Liver (tissue), 3 donors: ENCODE measurements at regions not wholly inside any gene's neighbourhood (a gene's known extent, or its start where the extent isn't known, plus 50 kb on each side); places are given as distances from the start of the nearest gene placed in this dataset.

ENCODE experiments used
- ATF3 ChIP-seq: IDR thresholded peaks from 2 replicates; pipeline ENCODE4 v1.6.1; 2016; ENCODE audit warnings: antibody characterized with exemption
- CTCF ChIP-seq: fragments of 150-350 bp; IDR thresholded peaks from 2 replicates; pipeline ENCODE4 v1.5.1; 2017; ENCODE audit warnings: improper control_type of control experiment, low read depth, low read length; ENCODE audit not compliant: missing input control
- EGR1 ChIP-seq, 2 donors: IDR thresholded peaks; 2 replicates each; pipeline ENCODE4 v1.6.1; 2016 to 2018; ENCODE audit warnings: antibody characterized with exemption in 2 of 2, low read depth in 2 of 2
- FOXA2 ChIP-seq: IDR thresholded peaks from 2 replicates; pipeline ENCODE4 v1.6.1; 2016; ENCODE audit warnings: antibody characterized with exemption
- GABPA ChIP-seq, 2 donors: IDR thresholded peaks in 1 of 2; conservative IDR thresholded peaks in 1 of 2; 2 replicates each; pipeline ENCODE4 v1.6.1; 2016; ENCODE audit warnings: antibody characterized with exemption in 2 of 2, mild to moderate bottlenecking in 1 of 2, moderate library complexity in 1 of 2
- JUND ChIP-seq, 2 donors: IDR thresholded peaks; 2 replicates each; pipeline ENCODE4 v1.6.1; 2016; ENCODE audit warnings: antibody characterized with exemption in 2 of 2
- MAX ChIP-seq: IDR thresholded peaks from 2 replicates; pipeline ENCODE4 v1.6.1; 2016; ENCODE audit warnings: antibody characterized with exemption
- RAD21 ChIP-seq, 2 donors: IDR thresholded peaks; 2 replicates each; pipeline ENCODE4 v1.6.1; 2016; ENCODE audit warnings: antibody characterized with exemption in 2 of 2, mild to moderate bottlenecking in 2 of 2
- REST ChIP-seq: IDR thresholded peaks from 2 replicates; pipeline ENCODE4 v1.6.1; 2016; ENCODE audit warnings: antibody characterized with exemption, mild to moderate bottlenecking
- SP1 ChIP-seq: IDR thresholded peaks from 2 replicates; pipeline ENCODE4 v1.6.1; 2018; ENCODE audit warnings: antibody characterized with exemption, mild to moderate bottlenecking
- TAF1 ChIP-seq: conservative IDR thresholded peaks from 2 replicates; pipeline ENCODE4 v1.6.1; 2016; ENCODE audit warnings: antibody characterized with exemption, mild to moderate bottlenecking
- YY1 ChIP-seq: IDR thresholded peaks from 2 replicates; pipeline ENCODE4 v1.6.1; 2016; ENCODE audit warnings: antibody characterized with exemption, mild to moderate bottlenecking
- ZBTB33 ChIP-seq: IDR thresholded peaks from 2 replicates; pipeline ENCODE4 v1.6.1; 2016; ENCODE audit warnings: antibody characterized with exemption
- donor health status: healthy.
- donor health status: healthy.

- TF ChIP-seq CTCF (no peak), GABPA (IDR thresholded peaks at IDR 0.05 in 1 of 2, conservative IDR thresholded peaks at IDR 0.05 in 1 of 2) (no peak), FOXA2 (no peak), TAF1 (no peak), RAD21 (IDR thresholded peaks at IDR 0.05) (no peak), REST (no peak), ATF3 (no peak), ZBTB33 (no peak), JUND (IDR thresholded peaks at IDR 0.05) (no peak), SP1 (no peak), YY1 (no peak), EGR1 (IDR thresholded peaks at IDR 0.05; ENCODE audit: low read depth in 2 of 2) (no peak), MAX (no peak)
Measured at GRCh38 chr11:111443032-111443431, 64.0 kb upstream of the POU2AF1 start.
